Ishikawa (cell line): ENCODE measurements at regions not wholly inside any gene's neighbourhood (a gene's known extent, or its start where the extent isn't known, plus 50 kb on each side); places are given as distances from the start of the nearest gene placed in this dataset.

Experiments used
- CEBPB ChIP-seq: IDR thresholded peaks from 2 replicates; pipeline ENCODE4 v1.6.1; 2012
- CREB1 ChIP-seq: IDR thresholded peaks from 2 replicates; pipeline ENCODE4 v1.6.1; 2012; ENCODE audit warnings: low read depth
- EGR1 ChIP-seq: IDR thresholded peaks from 2 replicates; pipeline ENCODE4 v1.6.1; 2012
- RAD21 ChIP-seq: IDR thresholded peaks from 2 replicates; pipeline ENCODE4 v1.6.1; 2012; ENCODE audit warnings: low read depth
- TCF12 ChIP-seq: IDR thresholded peaks from 2 replicates; pipeline ENCODE4 v1.6.1; 2012; ENCODE audit warnings: low read depth
- TF ChIP-seq, protein P1 (sequence below): IDR thresholded peaks from 2 replicates; pipeline ENCODE4 v1.6.1; 2012; ENCODE audit warnings: low read depth, mild to moderate bottlenecking
- TF ChIP-seq, protein P2 (sequence below): IDR thresholded peaks from 2 replicates; pipeline ENCODE4 v1.6.1; 2012

DNA sequence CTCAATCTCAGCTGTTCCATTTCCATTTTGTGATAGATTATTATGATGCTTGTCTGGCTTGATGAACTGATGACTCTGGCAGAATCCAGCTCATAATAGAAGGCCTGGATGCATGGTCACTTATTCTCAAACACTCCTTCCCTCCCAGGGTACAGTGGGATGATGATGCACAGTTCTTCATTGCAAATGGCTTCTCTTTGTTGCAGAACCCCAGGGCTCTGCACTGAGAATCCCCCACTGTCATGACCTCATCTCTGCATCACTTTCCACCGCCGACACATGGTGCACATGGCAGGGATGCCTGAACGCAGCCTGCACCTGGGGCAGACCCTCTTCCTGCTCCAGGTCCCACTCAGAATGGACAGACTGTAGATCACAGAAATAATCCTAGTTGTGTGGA is 515.6 kb upstream of the NR2F2 start:
- TF ChIP-seq RAD21 (no peak), TCF12 (no peak), EGR1 (no peak), CREB1 (no peak), CEBPB (no peak)
- TF ChIP-seq, protein P1, sequence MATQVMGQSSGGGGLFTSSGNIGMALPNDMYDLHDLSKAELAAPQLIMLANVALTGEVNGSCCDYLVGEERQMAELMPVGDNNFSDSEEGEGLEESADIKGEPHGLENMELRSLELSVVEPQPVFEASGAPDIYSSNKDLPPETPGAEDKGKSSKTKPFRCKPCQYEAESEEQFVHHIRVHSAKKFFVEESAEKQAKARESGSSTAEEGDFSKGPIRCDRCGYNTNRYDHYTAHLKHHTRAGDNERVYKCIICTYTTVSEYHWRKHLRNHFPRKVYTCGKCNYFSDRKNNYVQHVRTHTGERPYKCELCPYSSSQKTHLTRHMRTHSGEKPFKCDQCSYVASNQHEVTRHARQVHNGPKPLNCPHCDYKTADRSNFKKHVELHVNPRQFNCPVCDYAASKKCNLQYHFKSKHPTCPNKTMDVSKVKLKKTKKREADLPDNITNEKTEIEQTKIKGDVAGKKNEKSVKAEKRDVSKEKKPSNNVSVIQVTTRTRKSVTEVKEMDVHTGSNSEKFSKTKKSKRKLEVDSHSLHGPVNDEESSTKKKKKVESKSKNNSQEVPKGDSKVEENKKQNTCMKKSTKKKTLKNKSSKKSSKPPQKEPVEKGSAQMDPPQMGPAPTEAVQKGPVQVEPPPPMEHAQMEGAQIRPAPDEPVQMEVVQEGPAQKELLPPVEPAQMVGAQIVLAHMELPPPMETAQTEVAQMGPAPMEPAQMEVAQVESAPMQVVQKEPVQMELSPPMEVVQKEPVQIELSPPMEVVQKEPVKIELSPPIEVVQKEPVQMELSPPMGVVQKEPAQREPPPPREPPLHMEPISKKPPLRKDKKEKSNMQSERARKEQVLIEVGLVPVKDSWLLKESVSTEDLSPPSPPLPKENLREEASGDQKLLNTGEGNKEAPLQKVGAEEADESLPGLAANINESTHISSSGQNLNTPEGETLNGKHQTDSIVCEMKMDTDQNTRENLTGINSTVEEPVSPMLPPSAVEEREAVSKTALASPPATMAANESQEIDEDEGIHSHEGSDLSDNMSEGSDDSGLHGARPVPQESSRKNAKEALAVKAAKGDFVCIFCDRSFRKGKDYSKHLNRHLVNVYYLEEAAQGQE, result no peak
- TF ChIP-seq, protein P2, sequence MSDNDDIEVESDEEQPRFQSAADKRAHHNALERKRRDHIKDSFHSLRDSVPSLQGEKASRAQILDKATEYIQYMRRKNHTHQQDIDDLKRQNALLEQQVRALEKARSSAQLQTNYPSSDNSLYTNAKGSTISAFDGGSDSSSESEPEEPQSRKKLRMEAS, result no peak
